ENCODE measurements at regions not wholly inside any gene's neighbourhood (a gene's known extent, or its start where the extent isn't known, plus 50 kb on each side); places are given as distances from the start of the nearest gene placed in this dataset.

- no peak for TF ChIP-seq SUZ12 (IDR thresholded peaks at IDR 0.05; ENCODE audit: low read length)
- TF ChIP-seq CREB1 (IDR thresholded peaks at IDR 0.05): no peak
Observed at GRCh38 chr15:66642514-66642913, 59.5 kb upstream of the SMAD6 start.
